ENCODE measurements at regions not wholly inside any gene's neighbourhood (a gene's known extent, or its start where the extent isn't known, plus 50 kb on each side); places are given as distances from the start of the nearest gene placed in this dataset.

DNA sequence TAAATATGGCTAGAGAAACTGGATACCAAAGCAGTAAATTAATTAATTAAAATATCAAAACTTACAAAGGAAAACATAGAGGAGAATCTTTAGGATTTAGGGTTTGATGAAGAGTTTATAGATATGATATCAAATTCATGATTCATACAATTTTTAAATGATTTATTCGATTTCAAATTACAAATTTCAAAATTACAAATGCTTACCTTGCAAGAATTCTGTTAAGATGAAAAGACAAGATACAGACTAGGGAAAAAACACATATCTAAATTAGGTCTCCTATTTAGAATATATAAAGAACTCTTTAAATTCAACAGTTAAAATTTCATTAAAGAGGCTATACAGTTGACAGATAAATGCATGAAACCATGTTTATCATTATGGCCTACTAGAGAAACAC, 930.7 kb downstream of the ZPLD1 start:
- no peak for DNase-seq (ENCODE audit: low read depth)

DNA sequence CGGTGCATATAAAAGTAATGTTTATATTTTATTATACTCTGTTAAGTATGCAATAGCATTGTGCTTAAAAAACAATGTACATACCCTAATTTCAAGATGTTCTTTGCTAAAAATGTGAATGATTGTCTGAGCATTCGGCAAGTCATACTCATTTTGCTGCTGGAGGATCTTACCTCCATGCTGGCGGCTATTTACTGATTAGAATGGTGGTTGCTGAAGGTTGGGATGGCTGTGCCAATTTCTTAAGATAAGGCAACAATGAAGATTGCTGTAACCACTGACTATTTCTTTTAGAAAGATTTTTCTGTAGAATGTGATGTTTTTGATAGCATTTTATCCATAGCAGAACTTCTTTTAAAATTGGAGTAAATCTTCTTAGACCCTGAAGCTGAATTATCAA, 932.7 kb downstream of the ZPLD1 start:
- DNase-seq (ENCODE audit: low read depth) = no peak

DNA sequence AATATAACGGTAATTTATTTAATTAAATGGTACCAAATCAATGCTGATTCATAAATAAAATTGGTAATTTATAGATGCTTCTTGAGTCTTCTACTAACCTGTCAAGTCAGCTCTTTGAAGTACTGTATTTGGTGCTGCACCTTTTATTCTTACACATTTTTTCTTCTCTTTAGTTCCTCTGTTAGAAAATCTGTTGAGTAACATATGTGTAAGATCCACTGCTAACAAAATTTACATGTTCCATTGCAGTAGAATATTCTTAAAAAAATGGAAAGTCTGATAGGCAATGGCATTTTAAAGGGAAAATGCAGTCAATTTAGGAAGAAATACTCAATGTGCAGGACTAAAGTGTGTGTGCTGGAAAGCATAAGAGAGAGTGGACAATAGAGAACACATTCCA, 936.6 kb downstream of the ZPLD1 start:
- DNase-seq (ENCODE audit: low read depth) = no peak

DNA sequence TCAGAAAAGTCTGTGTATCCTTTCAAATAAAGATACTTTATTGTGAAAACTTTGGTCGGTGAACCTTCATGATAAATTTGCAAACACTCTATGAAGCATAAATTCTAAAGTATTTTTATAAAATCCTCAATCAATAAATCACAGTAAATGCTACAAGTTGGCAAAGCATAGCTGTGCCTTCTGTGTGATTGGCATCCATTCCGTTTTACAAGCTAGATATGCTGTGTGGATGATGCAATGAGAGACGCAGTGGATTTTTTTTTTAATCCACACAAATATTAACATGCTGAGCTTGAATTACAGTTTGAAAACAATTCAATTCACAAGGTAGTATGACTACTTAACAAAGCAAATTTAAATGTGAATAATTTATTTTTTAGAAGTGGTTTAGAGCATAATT, 937.2 kb downstream of the ZPLD1 start:
- DNase-seq (ENCODE audit: low read depth) = no peak

DNA sequence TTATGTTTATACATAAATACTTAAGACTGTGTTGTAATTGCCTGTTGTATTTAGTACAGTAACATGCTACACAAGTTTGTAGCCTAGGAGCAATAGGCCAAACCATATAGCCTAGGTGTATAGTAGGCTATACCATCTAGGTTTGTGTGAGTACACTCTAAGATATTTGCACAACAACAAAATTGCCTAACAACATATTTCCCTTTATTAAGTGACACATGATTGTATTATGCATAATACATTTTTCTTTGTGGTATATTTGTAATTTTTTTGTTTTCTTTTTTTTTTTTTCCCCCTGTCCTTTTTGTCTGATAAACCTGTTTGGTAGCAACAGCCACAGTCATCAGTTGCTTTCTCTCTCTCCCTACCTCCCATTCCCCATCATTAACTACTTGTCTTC, 945.6 kb downstream of the ZPLD1 start:
- DNase-seq (ENCODE audit: low read depth) = no peak

DNA sequence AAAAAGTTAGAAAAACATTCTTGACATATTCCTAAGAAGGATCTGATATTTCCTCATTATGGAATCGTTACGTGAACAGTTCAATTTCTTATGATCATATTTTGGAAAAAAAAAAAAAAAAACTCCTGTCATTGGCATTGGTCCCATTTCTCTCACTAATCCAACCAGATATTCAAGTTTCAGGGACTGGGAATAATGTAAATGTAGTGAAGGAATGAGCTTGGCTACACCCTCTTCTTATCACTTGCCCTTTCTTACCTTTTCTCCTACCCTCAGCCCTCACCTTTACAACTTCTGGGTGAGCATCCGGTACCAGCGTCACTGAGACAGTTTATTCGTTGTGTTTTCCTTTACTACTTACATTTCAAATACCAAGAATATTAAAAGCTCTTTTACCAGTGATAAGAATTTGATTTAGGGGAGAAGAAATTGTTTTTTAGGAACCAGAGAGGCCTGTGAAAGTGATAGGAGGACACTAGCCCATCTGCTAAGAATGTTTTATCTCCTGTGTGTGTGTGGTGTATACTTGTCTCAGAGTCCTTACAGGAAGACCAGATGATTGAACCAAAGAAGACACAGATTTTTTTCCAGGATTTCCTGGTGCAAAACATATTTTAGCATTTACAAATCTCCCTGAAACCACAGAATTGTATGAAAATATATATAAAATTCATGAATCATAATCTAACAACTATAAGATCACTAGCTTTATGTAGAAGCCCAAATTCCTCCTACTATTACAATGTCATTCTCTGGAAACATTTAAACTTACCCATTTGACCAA, 946.7 kb downstream of the ZPLD1 start:
- no peak for DNase-seq (ENCODE audit: low read depth)

DNA sequence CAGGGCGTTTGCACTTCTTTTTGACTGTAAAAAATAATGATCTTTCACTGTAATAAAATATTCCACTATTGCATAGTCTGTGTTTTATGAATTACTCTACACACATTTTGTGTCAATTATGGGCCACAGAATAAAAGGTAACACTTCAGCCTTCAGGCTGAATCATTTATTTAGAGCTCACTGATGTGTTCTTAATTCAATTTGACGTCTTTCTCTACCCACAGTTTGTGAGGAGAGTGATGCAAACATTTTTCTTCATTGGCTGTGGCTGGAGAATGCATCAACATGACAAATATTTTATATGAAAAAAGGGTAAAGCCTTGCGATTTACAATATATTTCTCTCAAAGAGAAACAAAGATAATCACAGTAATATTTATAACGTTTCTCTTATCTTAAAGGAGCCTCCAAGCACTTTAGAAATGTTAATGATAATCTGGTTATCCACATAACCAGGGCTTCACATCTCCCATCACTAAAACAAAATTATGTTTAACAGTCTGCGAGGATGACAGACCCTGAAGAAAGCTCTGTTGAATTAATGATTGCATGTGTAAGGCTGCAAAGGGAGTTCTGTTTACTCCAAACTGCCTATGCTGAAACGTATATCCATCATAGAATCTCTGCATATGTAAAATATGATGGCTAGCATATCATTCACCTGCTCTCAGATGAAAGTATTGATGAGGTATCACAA, 951.3 kb downstream of the ZPLD1 start:
- no peak for DNase-seq (ENCODE audit: low read depth)

DNA sequence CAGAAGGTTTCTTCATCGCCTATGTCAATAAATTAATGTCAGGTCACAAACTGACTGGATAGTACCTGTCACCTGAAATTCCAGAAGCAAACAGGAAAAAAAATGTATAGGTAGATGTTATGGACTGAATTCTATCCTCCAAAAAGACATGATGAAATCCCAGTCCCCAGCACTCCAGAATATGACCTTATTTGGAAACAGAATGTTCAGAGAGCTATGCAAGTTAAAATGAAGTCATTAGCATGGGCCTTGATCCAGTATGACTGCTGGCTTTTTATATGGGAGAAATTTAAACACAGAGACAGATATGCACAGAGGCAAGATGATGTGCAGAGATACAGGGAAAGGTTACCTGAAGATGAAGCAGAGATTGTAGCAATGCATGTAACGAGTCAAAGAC, 953.4 kb downstream of the ZPLD1 start:
- no peak for DNase-seq (ENCODE audit: low read depth)

DNA sequence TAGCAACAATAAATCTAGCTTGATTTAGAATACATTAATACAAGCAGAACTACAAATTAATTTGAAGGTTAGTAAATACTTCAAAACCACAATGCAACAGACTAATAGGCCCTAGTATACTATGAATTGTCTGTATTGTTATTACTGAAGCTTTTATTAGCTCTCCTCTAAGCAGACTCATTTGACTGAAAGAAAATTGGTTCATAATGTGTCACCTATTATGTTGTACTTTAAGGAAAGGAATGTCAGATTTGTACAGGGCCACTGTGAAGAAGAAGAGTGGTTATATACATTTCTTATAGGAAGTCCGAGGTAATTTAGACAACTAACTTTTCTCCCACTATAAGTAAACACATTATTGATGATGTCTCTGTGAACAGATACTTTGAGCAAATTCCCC, 954.5 kb downstream of the ZPLD1 start:
- DNase-seq (ENCODE audit: low read depth) = no peak

DNA sequence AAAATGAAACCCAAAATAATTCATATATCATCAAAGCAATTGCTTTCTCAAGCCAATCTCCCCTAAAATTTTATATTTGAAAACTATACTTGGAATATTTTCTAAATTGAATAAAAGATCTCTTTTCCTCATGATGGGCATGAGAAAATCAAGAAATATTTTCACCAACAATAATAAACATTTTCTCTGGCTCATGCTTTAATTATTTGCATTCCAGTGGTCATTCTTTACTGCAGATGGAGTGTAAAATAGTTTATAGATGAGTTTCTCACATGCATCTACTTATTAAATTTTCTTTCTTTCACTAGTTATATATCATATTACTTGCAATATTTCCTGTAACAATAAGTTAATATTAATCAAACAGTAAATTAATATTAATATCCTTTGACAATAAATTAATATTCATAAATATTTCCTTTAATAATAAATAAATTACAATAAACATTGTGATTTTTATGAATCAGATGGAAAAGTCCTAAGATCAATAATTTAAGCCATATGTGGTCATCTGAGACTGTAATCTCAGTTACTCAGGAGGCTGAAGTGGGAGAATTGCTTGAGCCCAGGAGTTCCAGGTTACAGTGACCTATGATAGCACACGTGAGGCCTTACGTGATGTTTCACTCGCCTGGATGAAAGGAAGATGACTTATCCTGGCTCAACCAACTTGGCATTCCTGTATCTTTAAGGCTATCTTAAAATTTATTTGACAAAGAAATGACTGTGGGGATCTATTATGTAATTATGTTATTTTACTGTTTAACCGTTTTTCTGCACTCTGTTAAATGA, 958.8 kb downstream of the ZPLD1 start:
- DNase-seq (ENCODE audit: low read depth) = no peak

DNA sequence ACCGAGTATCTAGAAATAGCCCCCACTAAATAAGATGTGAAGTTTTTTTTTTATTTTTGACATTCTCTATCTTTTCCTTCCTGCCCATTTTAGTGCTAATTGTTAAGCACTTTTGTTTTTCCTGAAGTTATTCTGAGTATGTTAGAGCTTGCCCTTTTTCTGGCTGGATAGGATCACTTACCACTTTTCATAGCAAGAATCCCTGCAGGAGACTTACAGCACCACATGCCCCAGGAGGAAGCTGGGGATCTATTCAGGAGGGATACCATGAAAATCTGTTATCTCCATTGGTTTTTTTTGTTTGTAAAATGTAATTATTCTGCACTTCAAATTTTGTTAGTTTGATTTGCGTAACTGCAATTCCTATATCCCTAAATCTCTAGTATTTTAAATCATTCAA, 968.4 kb downstream of the ZPLD1 start:
- DNase-seq (ENCODE audit: low read depth) = no peak

DNA sequence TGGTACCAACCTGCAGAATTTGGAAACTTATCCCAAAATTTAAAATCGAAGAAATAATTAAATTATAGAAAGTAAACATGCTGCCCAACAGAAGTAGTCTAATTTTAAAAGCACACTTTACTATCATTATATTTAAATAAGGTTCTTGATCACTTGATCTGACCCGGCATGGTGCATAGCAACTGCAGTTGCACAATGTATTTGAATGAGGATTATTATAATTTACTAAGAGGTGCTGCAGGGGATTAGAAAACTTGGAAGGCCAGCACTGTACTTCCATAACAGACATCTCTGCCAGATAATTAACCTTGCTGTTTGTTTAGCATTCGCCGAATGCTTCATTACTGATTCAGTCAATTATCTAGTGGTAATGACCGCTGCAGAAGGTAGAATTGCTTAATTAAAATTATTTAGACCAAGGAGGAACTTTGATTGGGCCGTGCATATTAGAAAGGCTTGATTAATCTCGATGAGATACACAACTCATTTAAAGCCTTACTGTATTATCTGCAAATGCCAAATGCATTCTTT, 971.6 kb downstream of the ZPLD1 start:
- DNase-seq (ENCODE audit: low read depth) = no peak

DNA sequence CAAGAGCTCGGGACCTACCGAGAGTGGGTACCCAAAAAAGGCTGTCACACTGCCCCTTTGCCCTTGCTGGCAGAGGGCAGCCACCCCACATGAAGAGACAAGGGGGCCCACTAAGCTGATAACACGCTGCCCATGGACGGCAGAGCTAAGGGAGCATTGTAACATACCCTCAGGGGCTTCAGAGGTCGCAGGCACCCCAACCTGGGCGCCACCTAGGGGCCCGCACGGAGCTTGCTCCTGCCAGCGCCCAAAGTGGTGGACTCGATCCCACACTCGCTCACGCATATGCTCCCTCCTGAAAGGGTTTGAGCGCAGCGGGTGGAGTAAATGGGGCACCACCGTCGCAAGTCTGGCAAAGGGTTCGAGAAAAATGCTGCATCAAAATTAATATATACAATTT, 975.4 kb downstream of the ZPLD1 start:
- no peak for DNase-seq (ENCODE audit: low read depth)

DNA sequence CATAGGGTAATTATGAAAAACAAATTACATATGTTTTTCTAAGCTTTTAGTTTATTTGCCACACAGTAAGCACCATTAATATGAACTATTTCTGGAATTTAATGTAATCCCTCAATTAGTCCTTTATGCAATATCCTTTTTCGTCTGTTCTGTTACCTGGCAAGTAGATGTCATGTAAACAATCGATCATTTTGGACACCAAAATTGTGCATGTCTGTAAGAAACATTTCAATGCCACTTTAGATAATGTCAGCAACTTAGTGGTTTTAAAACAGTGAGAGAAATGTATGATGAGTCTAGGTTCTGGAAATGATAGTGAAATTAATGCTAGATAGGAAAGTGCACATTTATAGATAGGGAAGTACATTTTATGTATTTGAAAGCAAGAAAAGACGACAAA, 986.6 kb downstream of the ZPLD1 start:
- no peak for DNase-seq (ENCODE audit: low read depth)

DNA sequence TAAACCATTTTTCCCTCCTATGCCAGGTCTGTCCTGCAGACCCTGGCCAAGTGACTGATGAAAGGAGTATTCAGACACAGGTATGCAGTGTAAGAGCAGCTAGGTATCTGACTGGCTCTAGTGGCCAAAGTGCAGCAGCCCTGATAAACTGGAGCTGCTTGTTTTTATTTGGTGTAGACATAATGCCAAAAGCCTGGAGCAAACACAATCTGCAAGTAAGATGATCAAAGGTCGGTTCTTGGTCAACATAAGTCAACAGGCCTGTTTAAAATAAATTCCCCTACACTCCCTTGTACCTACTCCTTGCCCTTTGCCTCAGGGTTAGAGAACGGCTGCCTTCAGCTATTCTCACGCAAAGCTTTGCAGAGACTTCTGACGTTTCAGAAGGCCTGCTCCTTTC, 1003.1 kb downstream of the ZPLD1 start:
- DNase-seq (ENCODE audit: low read depth) = no peak

DNA sequence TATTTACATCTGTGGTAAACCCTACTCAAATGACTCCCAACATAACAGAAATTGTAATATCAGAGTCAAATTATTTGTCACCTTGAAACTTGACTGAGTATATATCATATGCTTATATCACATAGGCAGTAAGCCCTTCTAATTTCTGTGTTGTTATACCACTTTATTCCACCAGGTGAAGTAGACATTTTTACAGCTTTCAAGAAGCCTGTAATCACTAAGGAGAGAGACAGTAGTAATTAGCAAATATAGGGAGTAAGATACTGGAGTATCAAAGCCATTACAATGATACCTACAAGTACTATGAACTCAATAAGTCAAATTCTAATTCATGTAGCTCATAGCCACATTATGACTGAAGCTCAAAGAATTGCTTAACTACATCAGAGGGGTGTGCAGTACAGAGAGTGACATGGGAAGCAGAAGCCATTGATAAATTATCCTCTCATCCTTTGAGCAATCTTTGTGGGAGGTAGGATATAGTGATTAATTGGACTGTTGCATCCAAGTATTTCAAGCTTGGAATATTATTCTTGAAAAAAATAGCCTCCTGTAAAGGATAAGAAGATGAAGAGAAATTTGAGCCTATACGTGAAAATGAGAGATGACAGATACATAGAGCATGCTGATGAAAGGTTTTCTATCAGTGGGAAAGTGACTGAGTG, 1005.9 kb downstream of the ZPLD1 start:
- DNase-seq (ENCODE audit: low read depth) = no peak

DNA sequence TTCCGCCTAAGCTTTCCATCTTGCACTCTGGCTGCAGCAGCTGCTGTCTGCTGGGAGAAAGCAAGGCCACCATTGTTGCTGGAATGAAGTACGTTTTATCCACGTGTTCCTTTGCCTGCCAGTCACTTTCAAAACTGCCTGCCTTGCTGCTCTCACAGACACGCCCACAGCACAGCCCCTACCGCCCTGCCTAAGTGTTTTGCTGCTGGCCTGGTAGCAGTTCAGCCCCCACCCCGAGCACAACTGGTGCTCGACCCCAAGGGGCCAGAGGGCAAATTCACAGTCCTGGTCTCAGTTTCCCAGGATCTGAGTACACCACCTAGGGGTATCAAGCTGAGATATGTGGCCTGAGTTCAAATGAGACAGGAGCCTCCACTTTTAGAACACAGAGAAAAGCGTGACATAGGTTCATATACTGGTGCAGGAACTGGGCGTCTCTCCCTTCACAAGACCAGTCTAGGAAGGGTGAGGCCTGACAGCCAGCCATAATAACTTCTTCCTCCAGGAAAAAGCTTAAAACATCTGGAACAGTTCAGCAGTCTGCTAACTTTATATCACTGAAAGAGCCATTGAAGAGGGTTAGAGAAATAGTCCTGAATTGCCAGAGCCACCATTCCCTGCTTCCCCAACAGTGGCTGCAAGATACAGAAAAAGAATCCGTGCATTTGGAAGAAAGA, 1012.3 kb downstream of the ZPLD1 start:
- no peak for DNase-seq (ENCODE audit: low read depth)

DNA sequence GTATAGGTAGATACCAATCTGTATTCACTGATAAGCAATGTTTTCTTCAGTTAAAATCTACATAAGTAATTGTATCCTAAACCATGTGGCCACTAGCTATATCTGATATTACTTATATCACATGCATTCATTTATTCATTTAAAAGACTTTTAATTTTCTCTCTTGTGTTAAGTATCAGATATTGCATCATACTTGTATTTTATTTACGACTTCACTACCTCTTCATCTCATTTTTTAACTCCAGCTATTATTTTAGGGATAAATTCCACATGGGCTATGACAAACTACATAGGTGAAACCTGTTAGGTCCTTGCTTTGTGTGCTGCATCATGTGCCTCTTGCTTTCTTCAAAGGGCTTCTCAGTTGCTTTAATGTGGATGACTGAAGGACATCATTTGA, 1018.3 kb downstream of the ZPLD1 start:
- DNase-seq (ENCODE audit: low read depth) = no peak

DNA sequence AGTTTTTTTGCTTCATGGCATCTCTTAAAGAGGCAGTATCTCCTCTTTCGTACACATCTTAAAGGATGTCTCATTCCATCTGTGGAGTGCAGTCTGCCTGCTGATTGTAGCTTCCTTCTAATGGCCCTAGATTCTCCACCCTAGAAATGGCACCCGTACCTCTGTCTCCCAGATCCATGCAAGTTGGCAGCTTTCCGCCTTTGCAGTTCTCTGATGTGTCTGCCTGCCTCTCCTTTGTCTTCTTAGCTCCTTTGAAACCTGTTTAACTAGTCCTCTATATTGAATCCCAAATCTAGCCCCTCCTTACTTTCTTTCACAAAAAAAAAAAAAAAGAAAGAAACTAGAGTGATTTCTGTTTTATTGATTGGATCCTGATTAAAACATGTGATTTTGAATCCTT, 1025.0 kb downstream of the ZPLD1 start:
- no peak for DNase-seq (ENCODE audit: low read depth)

DNA sequence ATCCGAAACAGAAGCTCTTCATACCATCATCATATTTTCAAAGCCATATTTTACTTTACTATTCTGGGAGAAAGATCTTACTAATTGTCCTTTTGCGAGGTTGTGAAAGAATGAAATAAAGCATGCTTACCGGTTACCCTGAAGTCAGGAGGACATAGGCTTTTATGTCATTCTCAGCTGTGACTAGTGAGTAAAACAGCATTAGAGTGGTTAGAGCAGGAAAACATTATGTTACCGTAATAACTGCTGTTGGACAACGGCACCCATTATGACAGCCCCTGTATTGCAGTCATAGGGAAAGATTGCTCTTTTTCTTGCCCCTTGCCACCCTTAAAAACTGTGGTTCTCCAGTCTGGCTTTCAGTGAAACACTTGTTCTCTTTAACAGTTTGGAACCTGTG, 1035.7 kb downstream of the ZPLD1 start:
- no peak for DNase-seq (ENCODE audit: low read depth)

DNA sequence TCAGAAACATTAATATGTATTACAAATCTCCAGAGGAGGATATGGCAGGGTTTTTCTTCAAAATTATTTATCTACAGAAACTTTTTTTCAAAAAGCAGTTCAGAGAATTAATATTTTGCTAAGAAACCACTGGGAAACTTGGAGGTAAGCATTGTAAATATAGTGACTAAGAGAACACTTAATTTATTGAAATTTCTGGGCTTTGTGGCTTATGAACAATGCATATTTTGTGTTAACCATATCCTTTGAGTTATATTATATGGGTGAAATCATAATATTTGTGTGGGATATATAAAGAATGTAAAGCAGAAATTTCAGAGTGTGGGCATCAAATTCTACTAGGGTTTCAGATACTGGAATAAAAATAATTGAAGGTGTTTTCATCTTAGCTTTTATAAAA, 1059.2 kb downstream of the ZPLD1 start:
- no peak for DNase-seq (ENCODE audit: low read depth)

DNA sequence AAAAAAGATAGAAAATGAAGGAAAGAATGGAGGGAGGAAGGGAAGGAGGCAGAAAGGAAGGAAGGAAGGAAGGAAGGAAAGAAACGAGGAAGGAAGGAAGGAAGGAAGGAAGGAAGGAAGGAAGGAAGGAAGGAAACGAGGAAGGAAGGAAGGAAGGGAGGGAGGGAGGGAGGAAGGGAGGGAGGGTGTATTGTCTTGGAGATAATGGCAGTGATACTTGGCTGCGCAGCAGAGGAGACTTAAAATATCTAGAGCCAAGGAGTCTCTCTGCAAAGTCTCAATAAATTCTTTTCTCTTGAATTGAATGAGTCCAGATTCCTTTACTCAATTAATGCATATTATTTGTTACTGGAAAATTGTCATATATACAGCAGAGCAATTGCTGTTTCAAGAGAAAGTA, 1059.7 kb downstream of the ZPLD1 start:
- no peak for DNase-seq (ENCODE audit: low read depth)

Data from stimulated activated CD8-positive, alpha-beta memory T cell treated with anti-CD3 and anti-CD28 coated beads, Interleukin-4, amount 100 ng/mL, for 24 hours (primary cell).